AG04450 (cell line): ENCODE measurements at regions not wholly inside any gene's neighbourhood (a gene's known extent, or its start where the extent isn't known, plus 50 kb on each side); places are given as distances from the start of the nearest gene placed in this dataset.

Source experiments
- CTCF ChIA-PET: fragments of 300-600, 350-600 bp; formaldehyde crosslinking; extraction: SDS; loops from one replicate; lab custom pipeline; 2022; ENCODE audit warnings: antibody characterized with exemption, inconsistent platforms; lab: Charles Lee
- POLR2A ChIA-PET: fragments of 350-600 bp; formaldehyde crosslinking; extraction: SDS; loops from one replicate; lab custom pipeline; 2021; ENCODE audit warnings: antibody characterized with exemption, inconsistent platforms; lab: Yijun Ruan, JAX
- DNase-seq: peaks from one replicate; pipeline ENCODE4 v3.0.0-alpha.2; 2011; ENCODE audit warnings: low read depth, low spot score
- H3K27ac ChIP-seq: one replicate; pipeline ENCODE4 v1.5.1; 2012; ENCODE audit warnings: low read depth, low read length, control low read depth
- H3K27me3 ChIP-seq: one replicate; pipeline ENCODE4 v1.6.0; 2012; ENCODE audit warnings: low read length; ENCODE audit not compliant: control insufficient read depth, insufficient read depth
- H3K4me3 ChIP-seq: 2 replicates; pipeline ENCODE4 v1.5.1; 2011; ENCODE audit warnings: mild to moderate bottlenecking, low read depth, low read length, control low read depth
- H3K9me3 ChIP-seq: 2 replicates; pipeline ENCODE4 v1.5.1; 2012; ENCODE audit warnings: low read length; ENCODE audit not compliant: control insufficient read depth, insufficient read depth
- TF ChIP-seq, protein P1 (sequence below): IDR thresholded peaks from 2 replicates; pipeline ENCODE4 v1.5.1; 2011; ENCODE audit warnings: low read depth, low read length, control low read depth, inconsistent platforms

DNA sequence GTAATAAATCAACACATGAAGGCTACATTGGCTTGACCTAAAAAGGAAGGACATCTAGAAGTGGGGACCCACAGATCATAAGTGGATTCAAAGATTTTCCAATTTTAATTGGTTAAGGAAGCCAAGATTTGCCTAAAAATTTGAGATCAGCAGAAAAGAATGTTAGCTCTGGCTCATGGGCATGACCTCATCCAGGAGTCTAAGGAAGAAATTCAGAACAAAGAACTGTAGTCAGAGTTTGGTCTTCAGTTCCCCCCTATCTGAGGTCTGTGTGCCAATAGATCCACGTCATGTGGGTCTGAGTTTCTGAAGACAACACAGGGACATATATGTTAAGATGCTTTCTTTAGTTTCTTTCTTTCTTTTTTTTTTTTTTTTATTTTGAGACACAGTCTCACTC is 648.8 kb upstream of the SPRY2 start:
- H3K4me3 ChIP-seq, result no peak overlapping the region
- ChIA-PET POLR2A (no interaction called here), CTCF (no interaction called here)
- H3K27me3 ChIP-seq, result no peaks in the 10 kb centered on the region
- H3K9me3 ChIP-seq, result no peaks in the 10 kb centered on the region
- no peak for DNase-seq
- TF ChIP-seq, protein P1, sequence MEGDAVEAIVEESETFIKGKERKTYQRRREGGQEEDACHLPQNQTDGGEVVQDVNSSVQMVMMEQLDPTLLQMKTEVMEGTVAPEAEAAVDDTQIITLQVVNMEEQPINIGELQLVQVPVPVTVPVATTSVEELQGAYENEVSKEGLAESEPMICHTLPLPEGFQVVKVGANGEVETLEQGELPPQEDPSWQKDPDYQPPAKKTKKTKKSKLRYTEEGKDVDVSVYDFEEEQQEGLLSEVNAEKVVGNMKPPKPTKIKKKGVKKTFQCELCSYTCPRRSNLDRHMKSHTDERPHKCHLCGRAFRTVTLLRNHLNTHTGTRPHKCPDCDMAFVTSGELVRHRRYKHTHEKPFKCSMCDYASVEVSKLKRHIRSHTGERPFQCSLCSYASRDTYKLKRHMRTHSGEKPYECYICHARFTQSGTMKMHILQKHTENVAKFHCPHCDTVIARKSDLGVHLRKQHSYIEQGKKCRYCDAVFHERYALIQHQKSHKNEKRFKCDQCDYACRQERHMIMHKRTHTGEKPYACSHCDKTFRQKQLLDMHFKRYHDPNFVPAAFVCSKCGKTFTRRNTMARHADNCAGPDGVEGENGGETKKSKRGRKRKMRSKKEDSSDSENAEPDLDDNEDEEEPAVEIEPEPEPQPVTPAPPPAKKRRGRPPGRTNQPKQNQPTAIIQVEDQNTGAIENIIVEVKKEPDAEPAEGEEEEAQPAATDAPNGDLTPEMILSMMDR, result no peak
- no peak overlapping the region for H3K27ac ChIP-seq

DNA sequence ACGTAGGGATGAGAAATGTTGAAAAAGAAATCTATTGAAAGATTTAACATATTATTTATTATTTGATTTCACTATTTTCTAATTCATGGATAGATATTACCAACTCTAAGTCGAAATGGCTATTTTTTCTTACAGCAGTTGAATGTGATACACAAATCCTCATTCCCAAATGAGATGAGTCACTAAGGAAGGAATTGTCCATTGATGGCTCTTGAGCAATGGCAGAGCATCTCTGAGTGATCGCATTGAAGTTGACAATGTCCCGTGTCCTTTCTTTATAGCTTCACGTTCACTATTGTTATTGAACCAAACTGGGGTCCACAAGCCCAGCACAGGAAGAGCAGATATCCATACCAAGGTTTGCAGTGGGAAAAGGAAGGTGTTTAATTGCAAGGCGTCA is 648.3 kb upstream of the SPRY2 start:
- H3K9me3 ChIP-seq, result no peaks in the 10 kb centered on the region
- no peak overlapping the region for H3K27ac ChIP-seq
- no peaks in the 10 kb centered on the region for H3K27me3 ChIP-seq
- TF ChIP-seq, protein P1, result no peak
- ChIA-PET POLR2A (no interaction called here), CTCF (no interaction called here)
- H3K4me3 ChIP-seq, result no peak overlapping the region
- DNase-seq, result no peak

DNA sequence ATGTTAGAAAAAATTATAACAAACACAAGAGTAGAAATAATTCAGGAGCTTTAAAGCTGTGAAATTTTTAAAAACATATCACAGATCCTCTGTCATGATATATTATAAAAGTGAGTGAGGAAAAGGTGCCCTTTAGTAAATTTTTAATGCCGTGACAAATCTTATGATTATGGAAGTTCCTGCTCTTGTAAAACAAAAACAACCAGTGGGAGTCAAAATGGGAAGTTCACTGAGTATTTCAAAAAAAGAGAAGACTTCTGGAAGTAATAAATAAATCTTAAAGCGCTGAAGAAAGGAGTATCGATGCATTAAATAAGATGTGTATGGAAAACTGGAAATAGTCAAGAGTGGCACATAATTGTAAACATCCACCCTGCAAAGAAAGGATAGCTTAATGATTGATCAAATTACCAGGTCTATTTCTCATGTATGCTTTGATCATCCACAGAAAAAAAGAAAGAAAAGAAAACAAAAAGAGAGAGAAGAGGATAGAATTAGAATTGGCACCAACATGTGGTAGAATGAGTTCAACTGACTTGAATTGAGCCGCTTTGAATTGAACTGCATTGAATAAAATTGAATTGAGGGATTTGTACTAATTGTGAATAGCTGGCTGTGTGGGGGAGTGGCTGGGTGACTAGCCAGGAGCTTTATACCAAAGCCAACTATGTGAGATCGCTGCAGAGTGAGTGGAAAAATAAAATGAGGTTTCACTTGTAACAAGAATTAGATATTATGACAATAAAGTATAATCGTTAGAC is 647.6 kb upstream of the SPRY2 start:
- TF ChIP-seq, protein P1, result no peak
- POLR2A ChIA-PET, result no interaction called here

DNA sequence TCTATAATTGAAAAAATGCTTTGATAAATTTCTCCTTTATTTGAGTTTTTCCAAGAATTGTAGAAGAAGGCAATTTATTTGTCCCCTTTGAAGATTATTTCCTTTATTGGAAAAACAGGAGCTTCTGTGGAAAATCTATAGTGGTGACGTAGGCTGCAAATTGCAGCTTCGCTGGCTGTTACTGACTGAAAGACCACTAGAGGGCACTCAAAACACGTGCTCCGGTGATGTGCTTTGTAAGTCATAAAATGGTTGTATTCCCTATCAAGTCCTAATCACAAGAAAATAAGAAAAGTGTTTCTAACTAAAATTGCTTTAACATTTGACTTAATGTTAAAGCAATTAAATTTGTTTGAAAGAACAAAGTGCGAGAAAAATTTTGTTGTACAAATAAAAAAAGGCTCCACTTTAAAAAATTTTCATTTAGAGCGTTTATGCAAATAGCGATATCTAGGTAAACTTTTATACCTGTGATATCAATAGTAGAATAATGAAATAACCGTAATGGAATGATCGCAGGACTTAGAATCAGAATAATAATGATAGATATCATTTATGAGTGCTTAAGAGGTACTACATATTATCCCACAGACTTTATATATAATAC is 638.2 kb upstream of the SPRY2 start:
- Histone ChIP-seq H3K27ac (no peak overlapping the region), H3K27me3 (no peaks in the 10 kb centered on the region), H3K4me3 (no peak overlapping the region), H3K9me3 (peaks cover 3% of the 10 kb centered on the region; the same call in 1 of the 2 replicates)
- ChIA-PET CTCF (interaction anchor here (0.6 to 1.0 kb wide), 5 partner anchors 12 to 38 kb away, joined by 3 to 9 read pairs (median 4); no protein-coding TSS in a partner anchor), POLR2A (no interaction called here)
- TF ChIP-seq, protein P1, result peak; percentile 86
- DNase-seq, result peak; percentile 15

More for the DNA sequence above, 647.6 kb upstream of the SPRY2 start:
- no peak overlapping the region for H3K27ac ChIP-seq
- H3K4me3 ChIP-seq, result no peak overlapping the region
- CTCF ChIA-PET, result interaction anchor here (0.8 kb wide), 1 partner anchor 8 kb away, joined by 3 read pairs; no protein-coding TSS in a partner anchor
- H3K9me3 ChIP-seq, result no peaks in the 10 kb centered on the region
- no peaks in the 10 kb centered on the region for H3K27me3 ChIP-seq
- DNase-seq, result no peak

DNA sequence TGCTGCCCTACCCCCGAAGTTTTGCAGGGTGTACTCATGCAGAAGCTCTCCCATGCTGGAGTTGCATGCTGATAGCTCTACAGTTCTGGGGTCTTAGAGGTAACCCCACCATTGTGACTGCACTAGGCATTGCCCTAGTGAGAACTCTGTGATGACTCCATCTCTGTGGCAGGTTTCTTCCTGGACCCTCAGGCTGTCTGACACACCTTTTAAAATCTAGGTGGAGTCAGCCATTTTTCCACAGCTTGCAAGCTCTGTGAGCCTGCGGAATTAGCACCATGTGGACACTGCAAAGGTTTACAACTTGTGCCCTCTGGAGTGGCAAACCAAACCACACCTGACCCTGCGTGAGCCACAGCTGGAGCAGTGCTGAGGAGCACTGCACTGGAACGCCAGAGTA is 636.2 kb upstream of the SPRY2 start:
- peaks cover 3% of the 10 kb centered on the region; the same call in 1 of the 2 replicates for H3K9me3 ChIP-seq
- DNase-seq, result no peak
- TF ChIP-seq, protein P1, result no peak
- no peak overlapping the region for H3K27ac ChIP-seq
- no peak overlapping the region for H3K4me3 ChIP-seq
- H3K27me3 ChIP-seq, result no peaks in the 10 kb centered on the region
- CTCF ChIA-PET, result interaction anchor here (2.2 kb wide), 1 partner anchor 41 kb away, joined by 7 read pairs; no protein-coding TSS in a partner anchor
- POLR2A ChIA-PET, result no interaction called here
